HFF-Myc (cell line): ENCODE measurements at regions not wholly inside any gene's neighbourhood (a gene's known extent, or its start where the extent isn't known, plus 50 kb on each side); places are given as distances from the start of the nearest gene placed in this dataset.

Experiments
- DNase-seq: peaks from one replicate; pipeline ENCODE4 v3.0.0-alpha.2; 2011; ENCODE audit warnings: low read depth; ENCODE audit errors: extremely low read depth
- H3K4me3 ChIP-seq: replicated peaks from 2 replicates; pipeline ENCODE4 v1.5.1; 2011; ENCODE audit warnings: low read depth, mild to moderate bottlenecking, control low read depth, low read length
- CTCF ChIP-seq: IDR thresholded peaks from 2 replicates; pipeline ENCODE4 v1.5.1; 2012; ENCODE audit warnings: mild to moderate bottlenecking, low read depth, low read length, control low read depth; ENCODE audit errors: missing control alignments

DNA sequence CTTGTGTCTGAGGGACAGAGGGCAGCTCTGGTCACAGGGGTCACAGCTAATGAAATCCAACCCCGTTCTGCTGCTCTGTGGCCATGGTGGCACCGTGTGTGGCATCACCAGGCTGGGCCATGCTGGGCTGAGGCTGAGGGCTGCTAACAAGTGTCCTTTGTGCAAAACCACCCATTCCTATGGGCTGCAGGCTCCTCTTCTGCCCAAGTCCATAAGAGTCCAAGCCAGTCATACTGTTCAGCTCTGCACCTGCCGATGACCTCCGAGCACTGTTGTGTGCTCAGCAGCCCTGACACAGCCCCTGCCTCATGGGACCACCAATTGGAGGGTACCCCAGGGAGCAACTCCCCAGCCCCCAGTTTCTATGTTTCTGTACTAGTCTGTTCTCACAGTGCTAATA is 133.1 kb downstream of the WDR11 start:
- no peak for DNase-seq
- H3K4me3 ChIP-seq: no peak overlapping the region
- no peak for TF ChIP-seq CTCF

DNA sequence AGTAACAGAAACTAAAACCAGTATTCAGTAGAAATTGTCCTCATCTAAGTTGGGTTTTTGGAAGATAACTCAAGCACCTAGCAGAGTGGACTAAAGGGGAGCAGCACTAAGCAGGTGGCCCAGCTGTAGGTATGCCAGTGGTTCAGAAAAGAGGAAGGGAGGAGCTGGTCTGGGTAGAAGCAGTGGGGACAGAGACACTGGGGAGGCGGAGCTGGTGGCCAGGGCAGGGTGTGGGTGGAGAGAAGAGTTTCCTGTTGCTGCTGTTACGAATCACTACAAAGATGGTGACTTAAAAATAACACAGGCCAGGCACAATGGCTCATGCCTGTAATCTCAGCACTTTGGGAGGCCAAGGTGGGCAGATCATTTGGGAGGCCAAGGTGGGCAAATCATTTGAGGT is 136.2 kb downstream of the WDR11 start:
- no peak for DNase-seq
- no peak for TF ChIP-seq CTCF
- no peak overlapping the region for H3K4me3 ChIP-seq

DNA sequence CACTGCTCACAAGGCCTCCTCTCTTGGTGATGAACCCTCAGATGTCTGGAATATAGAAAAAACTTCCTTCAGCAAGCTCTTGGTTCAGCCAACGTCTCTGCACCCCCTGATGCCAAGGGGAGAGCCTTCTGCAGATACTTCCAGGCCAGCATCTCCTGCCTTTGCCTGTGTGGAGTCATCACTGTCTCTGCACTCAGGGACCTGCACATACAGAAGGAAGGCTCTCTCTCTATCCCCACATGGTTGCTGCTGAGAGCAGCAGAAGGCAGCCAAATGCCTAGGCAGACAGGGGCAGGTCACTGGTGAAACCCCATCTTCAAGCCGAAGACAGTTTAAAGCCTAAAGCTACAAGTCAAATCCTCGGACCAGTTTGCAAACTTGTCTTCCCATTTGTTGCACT is 137.6 kb downstream of the WDR11 start:
- no peak overlapping the region for H3K4me3 ChIP-seq
- TF ChIP-seq CTCF: no peak
- no peak for DNase-seq

- no peak overlapping the region for H3K4me3 ChIP-seq
- no peak for TF ChIP-seq CTCF
- no peak for DNase-seq
Observed at GRCh38 chr10:120989279-120989678, 138.1 kb downstream of the WDR11 start.

DNA sequence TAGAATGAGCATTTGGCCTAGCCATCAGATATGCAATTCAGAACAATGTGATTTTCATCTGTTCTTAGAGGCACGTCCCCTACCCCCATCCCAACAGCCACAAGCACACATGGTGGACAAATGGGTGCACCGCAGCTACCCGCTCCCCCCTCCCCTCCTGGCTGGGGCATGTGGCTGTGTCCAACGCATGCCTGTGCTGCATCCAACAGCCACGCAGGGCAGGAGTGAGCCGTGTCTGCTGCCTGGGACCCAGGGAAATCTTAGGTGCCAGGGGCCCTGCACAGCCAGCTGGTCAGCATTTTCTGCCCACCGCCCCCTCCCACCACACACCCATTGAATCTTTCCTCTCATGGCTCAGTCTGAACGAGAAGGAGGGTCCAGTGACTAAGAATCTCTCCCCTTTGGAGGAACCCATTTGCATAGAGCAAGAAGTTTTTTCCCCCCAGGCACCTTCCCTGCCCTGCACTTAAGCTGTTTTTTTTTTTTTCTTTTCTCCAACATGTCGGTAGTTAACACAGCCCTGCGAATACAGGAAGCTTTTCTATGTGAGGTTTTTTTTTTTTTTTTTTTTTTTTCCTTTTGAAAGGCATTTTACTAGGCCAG is 138.9 kb downstream of the WDR11 start:
- no peak for DNase-seq
- no peak overlapping the region for H3K4me3 ChIP-seq
- TF ChIP-seq CTCF: no peak

DNA sequence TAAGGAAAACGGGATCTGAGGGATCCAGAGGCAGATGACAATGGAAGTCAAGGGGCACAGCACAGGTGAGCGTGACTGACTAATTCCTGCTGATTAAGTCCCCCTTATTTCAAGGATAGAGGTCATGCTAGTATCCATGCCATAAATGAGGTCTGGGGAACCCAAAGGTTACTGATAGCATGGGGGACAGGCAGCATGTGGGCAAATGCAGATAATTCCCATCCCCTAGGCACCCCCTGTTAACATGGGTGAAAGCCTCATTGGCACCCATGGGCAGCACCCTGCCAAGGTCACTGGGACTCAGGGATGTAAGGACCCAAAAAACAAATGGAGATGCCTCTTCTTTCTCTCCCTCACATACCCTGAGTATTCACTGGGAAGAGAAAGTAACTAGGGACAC is 139.7 kb downstream of the WDR11 start:
- H3K4me3 ChIP-seq: no peak overlapping the region
- no peak for DNase-seq
- TF ChIP-seq CTCF: no peak

DNA sequence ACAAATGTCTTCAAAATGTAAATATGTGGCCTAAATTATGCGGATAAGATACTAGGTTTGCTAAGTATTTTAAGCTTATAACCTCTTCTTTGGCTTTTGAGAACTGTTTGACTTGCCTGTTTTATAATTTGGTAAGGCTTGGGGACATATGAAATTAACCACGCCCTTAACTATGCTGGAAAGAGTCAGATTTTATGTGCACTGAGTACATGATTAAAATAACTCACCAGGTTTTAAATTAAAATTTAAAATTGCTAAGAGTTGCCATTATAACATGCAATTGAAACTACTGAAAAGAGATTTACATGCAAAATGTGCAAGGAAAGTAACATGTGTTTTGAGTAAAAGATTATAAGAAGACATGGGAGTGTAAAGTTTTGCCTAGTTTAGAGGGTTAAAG is 141.9 kb downstream of the WDR11 start:
- no peak for TF ChIP-seq CTCF
- DNase-seq: no peak
- no peak overlapping the region for H3K4me3 ChIP-seq
